Mammary epithelial cell (primary cell): ENCODE measurements at regions not wholly inside any gene's neighbourhood (a gene's known extent, or its start where the extent isn't known, plus 50 kb on each side); places are given as distances from the start of the nearest gene placed in this dataset.

Experiments used
- EZH2 ChIP-seq: IDR thresholded peaks from 2 replicates; pipeline ENCODE4 v1.6.1; 2012; ENCODE audit warnings: low read length, inconsistent platforms, borderline replicate concordance
- TF ChIP-seq, protein P1 (sequence below), 2 donors: IDR thresholded peaks in 1 of 2; conservative IDR thresholded peaks in 1 of 2; 2 replicates each; pipeline ENCODE4 v1.5.1; 2011 to 2012; ENCODE audit warnings: inconsistent platforms in 2 of 2, low read length in 2 of 2, mild to moderate bottlenecking in 2 of 2, control low read depth in 1 of 2, low read depth in 1 of 2; ENCODE audit not compliant: insufficient read depth in 1 of 2; ENCODE audit errors: extremely low read depth in 1 of 2

GRCh38 chr3:7978087-7978422 lies 523.6 kb upstream of the LMCD1 start:
- TF ChIP-seq, protein P1, sequence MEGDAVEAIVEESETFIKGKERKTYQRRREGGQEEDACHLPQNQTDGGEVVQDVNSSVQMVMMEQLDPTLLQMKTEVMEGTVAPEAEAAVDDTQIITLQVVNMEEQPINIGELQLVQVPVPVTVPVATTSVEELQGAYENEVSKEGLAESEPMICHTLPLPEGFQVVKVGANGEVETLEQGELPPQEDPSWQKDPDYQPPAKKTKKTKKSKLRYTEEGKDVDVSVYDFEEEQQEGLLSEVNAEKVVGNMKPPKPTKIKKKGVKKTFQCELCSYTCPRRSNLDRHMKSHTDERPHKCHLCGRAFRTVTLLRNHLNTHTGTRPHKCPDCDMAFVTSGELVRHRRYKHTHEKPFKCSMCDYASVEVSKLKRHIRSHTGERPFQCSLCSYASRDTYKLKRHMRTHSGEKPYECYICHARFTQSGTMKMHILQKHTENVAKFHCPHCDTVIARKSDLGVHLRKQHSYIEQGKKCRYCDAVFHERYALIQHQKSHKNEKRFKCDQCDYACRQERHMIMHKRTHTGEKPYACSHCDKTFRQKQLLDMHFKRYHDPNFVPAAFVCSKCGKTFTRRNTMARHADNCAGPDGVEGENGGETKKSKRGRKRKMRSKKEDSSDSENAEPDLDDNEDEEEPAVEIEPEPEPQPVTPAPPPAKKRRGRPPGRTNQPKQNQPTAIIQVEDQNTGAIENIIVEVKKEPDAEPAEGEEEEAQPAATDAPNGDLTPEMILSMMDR (conservative IDR thresholded peaks at IDR 0.05 in 1 of 2, IDR thresholded peaks at IDR 0.05 in 1 of 2; ENCODE audit: extremely low read depth in 1 of 2, insufficient read depth in 1 of 2, low read depth in 1 of 2, low read length in 2 of 2), result no peak
- no peak for TF ChIP-seq EZH2
